Lung (tissue), 11 donors: ENCODE measurements at regions not wholly inside any gene's neighbourhood (a gene's known extent, or its start where the extent isn't known, plus 50 kb on each side); places are given as distances from the start of the nearest gene placed in this dataset.
"Not testable (repeated sequence)": the region's sequence is repeated elsewhere in the genome, so short reads cannot be mapped to it uniquely, and the experiment has no call there.

Experiments used
- ATAC-seq: fragments of 200-7000 bp; cut with Tn5 transposase; one replicate; pipeline ENCODE4 v1.9.1; 2020; ENCODE audit warnings: moderate number of reproducible peaks; ENCODE audit not compliant: insufficient read depth, low FRiP score
- DNase-seq, 3 donors: peaks; one replicate each; pipeline ENCODE4 v3.0.0-alpha.2; 2013 to 2017
- H3K27ac ChIP-seq, 2 donors: one replicate each; pipeline ENCODE4 v1.5.1; 2013; ENCODE audit warnings: mild to moderate bottlenecking in 2 of 2, moderate library complexity in 2 of 2, control low read depth in 1 of 2, inconsistent platforms in 1 of 2, low read depth in 1 of 2, low read length in 1 of 2
- H3K27me3 ChIP-seq, 3 donors: one replicate each; pipeline ENCODE4 v1.5.1; 2013; ENCODE audit warnings: low read length in 2 of 3; ENCODE audit not compliant: control insufficient read depth in 3 of 3, insufficient read depth in 3 of 3
- H3K36me3 ChIP-seq, 4 donors: one replicate each; pipeline ENCODE4 v1.5.1; 2013; ENCODE audit warnings: low read length in 4 of 4, mild to moderate bottlenecking in 1 of 4, moderate library complexity in 1 of 4; ENCODE audit not compliant: control insufficient read depth in 4 of 4, insufficient read depth in 4 of 4
- H3K4me1 ChIP-seq, 5 donors: one replicate each; pipeline ENCODE4 v1.5.1; 2013; ENCODE audit warnings: low read length in 5 of 5, mild to moderate bottlenecking in 2 of 5, moderate library complexity in 1 of 5; ENCODE audit not compliant: control insufficient read depth in 5 of 5, insufficient read depth in 5 of 5
- H3K4me3 ChIP-seq: one replicate; pipeline ENCODE4 v1.5.1; 2013; ENCODE audit warnings: mild to moderate bottlenecking, control low read depth, moderate library complexity
- H3K9ac ChIP-seq, 2 donors: one replicate each; pipeline ENCODE4 v1.5.1; 2013; ENCODE audit warnings: low read length in 2 of 2, control low read depth in 1 of 2; ENCODE audit not compliant: insufficient read depth in 1 of 2
- H3K9me3 ChIP-seq, 4 donors: one replicate each; pipeline ENCODE4 v1.5.1; 2013; ENCODE audit warnings: low read length in 3 of 4, mild to moderate bottlenecking in 1 of 4, moderate library complexity in 1 of 4; ENCODE audit not compliant: control insufficient read depth in 4 of 4, insufficient read depth in 3 of 4
- WGBS, 2 donors: extraction: QIAGEN DNeasy Blood & Tissue Kit; methylation state at CpG; one replicate each; pipeline ENCODE4 v1.1.7; 2013; 5-methylcytosine and 5-hydroxymethylcytosine counted together
- TF ChIP-seq, protein P1 (sequence below): IDR thresholded peaks from 2 replicates; pipeline ENCODE4 v1.5.1; 2012; ENCODE audit warnings: mild to moderate bottlenecking; ENCODE audit errors: control extremely low read depth, extremely low read depth
- donor health status: control.
- donor health status: control.
- donor health status: Bipolar disorder and iron deficiency.
- donor health status: healthy.
- donor health status: DM: yes; HTN: yes; CAD: no.

DNA sequence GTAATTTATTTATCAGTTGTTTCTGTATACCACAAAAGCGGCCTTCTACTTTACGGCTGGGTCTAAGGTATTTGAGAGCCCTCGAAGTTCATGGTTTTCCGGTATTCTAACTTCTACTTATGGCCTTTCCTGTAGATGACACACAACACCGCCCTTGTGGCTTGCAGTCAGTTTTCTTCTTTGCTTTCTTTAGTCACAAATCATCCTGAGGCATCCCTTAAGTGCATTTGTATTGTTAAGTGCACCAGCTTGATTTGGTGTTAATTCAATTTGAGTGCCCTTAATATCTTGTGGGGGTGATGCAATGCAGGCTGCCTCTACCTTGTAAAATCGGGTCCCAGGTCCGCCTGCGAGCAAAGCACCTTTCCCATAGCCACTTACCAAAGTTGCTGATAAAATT, 511.9 kb downstream of the CCDC171 start:
- Histone ChIP-seq H3K27ac (no peak overlapping the region), H3K4me1 (peaks cover 0 to 11% (median 0%) of the 10 kb centered on the region in 5 donors), H3K27me3 (no peaks in the 10 kb centered on the region), H3K9ac (no peak overlapping the region), H3K36me3 (no peaks in the 10 kb centered on the region), H3K4me3 (no peak overlapping the region), H3K9me3 (peaks cover 0 to 4% (median 0%) of the 10 kb centered on the region in 4 donors)
- no peak for DNase-seq
- ATAC-seq, result no peak
- TF ChIP-seq, protein P1, sequence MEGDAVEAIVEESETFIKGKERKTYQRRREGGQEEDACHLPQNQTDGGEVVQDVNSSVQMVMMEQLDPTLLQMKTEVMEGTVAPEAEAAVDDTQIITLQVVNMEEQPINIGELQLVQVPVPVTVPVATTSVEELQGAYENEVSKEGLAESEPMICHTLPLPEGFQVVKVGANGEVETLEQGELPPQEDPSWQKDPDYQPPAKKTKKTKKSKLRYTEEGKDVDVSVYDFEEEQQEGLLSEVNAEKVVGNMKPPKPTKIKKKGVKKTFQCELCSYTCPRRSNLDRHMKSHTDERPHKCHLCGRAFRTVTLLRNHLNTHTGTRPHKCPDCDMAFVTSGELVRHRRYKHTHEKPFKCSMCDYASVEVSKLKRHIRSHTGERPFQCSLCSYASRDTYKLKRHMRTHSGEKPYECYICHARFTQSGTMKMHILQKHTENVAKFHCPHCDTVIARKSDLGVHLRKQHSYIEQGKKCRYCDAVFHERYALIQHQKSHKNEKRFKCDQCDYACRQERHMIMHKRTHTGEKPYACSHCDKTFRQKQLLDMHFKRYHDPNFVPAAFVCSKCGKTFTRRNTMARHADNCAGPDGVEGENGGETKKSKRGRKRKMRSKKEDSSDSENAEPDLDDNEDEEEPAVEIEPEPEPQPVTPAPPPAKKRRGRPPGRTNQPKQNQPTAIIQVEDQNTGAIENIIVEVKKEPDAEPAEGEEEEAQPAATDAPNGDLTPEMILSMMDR, result no peak
- WGBS, 2 donors, result 87 to 93% methylated on average over 8 of the region's 8 CpGs

DNA sequence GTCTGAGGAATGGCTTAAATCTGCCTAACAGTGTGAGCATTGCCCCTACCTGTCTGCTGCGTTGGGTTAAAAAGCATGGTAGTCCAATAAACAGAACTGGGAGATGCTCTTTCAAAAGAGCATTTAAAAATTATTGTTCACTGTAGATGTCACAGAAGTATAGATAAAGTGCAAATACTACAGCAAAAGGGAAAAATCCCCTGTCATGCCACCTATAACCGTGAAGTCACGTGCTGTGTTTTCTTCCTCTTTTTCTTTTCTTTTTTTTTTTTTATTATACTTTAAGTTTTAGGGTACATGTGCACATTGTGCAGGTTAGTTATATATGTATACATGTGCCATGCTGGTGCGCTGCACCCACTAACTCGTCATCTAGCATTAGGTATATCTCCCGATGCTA, 513.4 kb downstream of the CCDC171 start:
- H3K36me3 ChIP-seq, DNase-seq, H3K4me3 ChIP-seq, H3K27ac ChIP-seq, H3K9me3 ChIP-seq, H3K27me3 ChIP-seq, H3K9ac ChIP-seq, ATAC-seq: not testable (repeated sequence)
- 59 to 81% methylated on average over 3 of the region's 6 CpGs for WGBS, 2 donors
- peaks cover 0 to 18% (median 0%) of the 10 kb centered on the region in 5 donors for H3K4me1 ChIP-seq

DNA sequence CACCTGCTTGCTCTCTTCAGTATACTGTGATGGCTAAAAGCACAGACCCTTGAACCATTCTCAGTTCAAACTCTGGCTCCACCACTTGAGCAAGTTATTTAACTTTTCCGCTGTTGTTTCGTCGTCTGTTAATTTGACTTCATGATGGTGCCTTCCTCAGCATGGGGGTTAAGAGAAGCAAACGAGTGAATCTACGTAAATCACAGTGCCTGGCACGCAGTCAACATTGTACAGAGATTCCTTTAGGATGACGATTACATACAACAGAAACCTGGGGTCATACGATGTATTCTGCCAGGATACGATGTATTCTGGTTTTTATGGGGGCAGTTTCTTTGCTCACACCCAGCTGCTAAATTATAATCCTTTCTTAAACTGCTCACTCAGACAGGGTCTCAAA, 515.6 kb downstream of the CCDC171 start:
- WGBS, 2 donors, result 90 to 95% methylated on average over 9 of the region's 9 CpGs
- H3K4me1 ChIP-seq, result peaks cover 0 to 18% (median 0%) of the 10 kb centered on the region in 5 donors
- no peak for ATAC-seq

DNA sequence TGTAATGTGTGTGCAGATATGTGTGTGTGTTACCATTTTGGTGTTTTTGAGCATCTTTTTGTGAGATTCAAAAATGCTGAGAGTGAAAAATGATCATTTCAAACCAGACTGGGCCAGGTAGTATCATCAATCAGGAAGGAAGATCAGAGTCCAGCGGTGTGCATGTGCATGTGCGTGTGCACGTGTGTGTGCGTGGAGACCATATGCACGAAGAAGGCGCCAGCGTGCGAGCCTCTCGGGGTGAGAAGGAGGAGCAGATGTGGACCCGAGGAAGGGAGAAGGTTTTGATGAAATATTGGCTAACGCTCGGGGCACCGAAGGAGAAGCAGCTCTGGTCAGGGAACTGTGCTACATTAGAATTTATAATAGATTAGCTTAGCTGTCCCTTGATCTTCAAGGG, 516.4 kb downstream of the CCDC171 start:
- Histone ChIP-seq H3K9ac (no peak overlapping the region), H3K4me1 (peaks cover 0 to 18% (median 0%) of the 10 kb centered on the region in 5 donors), H3K27me3 (no peaks in the 10 kb centered on the region), H3K4me3 (no peak overlapping the region), H3K27ac (no peak overlapping the region), H3K9me3 (peaks cover 0 to 5% (median 2%) of the 10 kb centered on the region in 4 donors), H3K36me3 (no peaks in the 10 kb centered on the region)
- no peak for ATAC-seq
- WGBS, 2 donors, result 88 to 92% methylated on average over 13 of the region's 13 CpGs
- DNase-seq, result no peak
- TF ChIP-seq, protein P1, result no peak

More for the DNA sequence above, 515.6 kb downstream of the CCDC171 start:
- Histone ChIP-seq H3K27ac (no peak overlapping the region), H3K9ac (no peak overlapping the region), H3K27me3 (no peaks in the 10 kb centered on the region), H3K9me3 (peaks cover 0 to 5% (median 2%) of the 10 kb centered on the region in 4 donors), H3K36me3 (no peaks in the 10 kb centered on the region), H3K4me3 (no peak overlapping the region)
- DNase-seq, result peak in 1 of 3 donors; percentile 28
- TF ChIP-seq, protein P1, result no peak
